ENCODE measurements at regions not wholly inside any gene's neighbourhood (a gene's known extent, or its start where the extent isn't known, plus 50 kb on each side); places are given as distances from the start of the nearest gene placed in this dataset.

GRCh38 chr9:134251296-134252069 is 74.8 kb upstream of the RXRA start:
- Histone ChIP-seq H3K27ac (no peak overlapping the region), H3K4me3 (no peak overlapping the region), H3K9me3 (peaks cover 14% of the 10 kb centered on the region), H3K4me1 (no peaks in the 10 kb centered on the region), H3K27me3 (ENCODE audit: low read depth) (no peaks in the 10 kb centered on the region), H3K36me3 (no peaks in the 10 kb centered on the region)
- no peak for DNase-seq
- intact Hi-C loops (cut with DNase I): no loop called here
- no peak for ATAC-seq
- no peak for TF ChIP-seq CTCF (IDR thresholded peaks at IDR 0.05)

GRCh38 chr9:134252084-134252830 is 74.0 kb upstream of the RXRA start:
- Histone ChIP-seq H3K4me1 (no peaks in the 10 kb centered on the region), H3K27ac (no peak overlapping the region), H3K27me3 (ENCODE audit: low read depth) (no peaks in the 10 kb centered on the region), H3K36me3 (no peaks in the 10 kb centered on the region), H3K9me3 (peaks cover 14% of the 10 kb centered on the region), H3K4me3 (no peak overlapping the region)
- intact Hi-C loops (cut with DNase I): no loop called here
- ATAC-seq: no peak
- no peak for DNase-seq
- no peak for TF ChIP-seq CTCF (IDR thresholded peaks at IDR 0.05)

DNA sequence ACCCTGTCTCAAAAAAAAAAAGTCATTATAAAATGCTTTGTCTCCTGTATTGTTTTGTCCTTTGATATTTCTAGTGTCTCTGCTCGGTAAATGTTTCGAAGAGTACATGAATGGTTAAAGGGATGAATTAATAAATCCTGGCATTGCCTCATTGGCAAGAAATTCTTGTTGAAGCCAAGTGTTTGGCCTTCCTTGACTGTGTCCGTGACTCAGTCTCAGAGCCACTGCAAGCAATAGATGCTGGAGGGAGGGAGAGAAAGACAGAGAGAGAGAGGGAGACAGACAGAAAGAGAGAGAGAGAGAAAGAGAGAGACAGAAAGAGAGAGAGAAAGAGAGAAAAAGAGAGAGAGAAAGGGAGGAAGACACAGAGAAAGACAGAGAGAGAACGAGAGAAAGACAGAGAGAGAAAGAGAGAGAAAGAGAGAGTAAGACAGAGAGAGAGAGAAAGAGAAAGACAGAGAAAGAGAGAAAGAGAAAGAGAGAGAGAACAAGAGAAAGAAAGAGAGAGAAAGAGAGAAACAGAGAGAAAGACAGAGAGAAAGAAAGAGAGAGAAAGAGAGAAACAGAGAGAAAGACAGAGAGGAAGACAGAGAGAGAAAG is 72.5 kb upstream of the RXRA start:
- H3K9me3 ChIP-seq: peaks cover under 1% of the 10 kb centered on the region
- no peak overlapping the region for H3K4me3 ChIP-seq
- ATAC-seq (no peak), DNase-seq (no peak)
- TF ChIP-seq CTCF (IDR thresholded peaks at IDR 0.05): no peak
- intact Hi-C loops (cut with DNase I): no loop called here
- H3K27me3 ChIP-seq (ENCODE audit: low read depth): no peaks in the 10 kb centered on the region
- H3K4me1 ChIP-seq: no peaks in the 10 kb centered on the region
- H3K36me3 ChIP-seq: no peaks in the 10 kb centered on the region
- no peak overlapping the region for H3K27ac ChIP-seq

DNA sequence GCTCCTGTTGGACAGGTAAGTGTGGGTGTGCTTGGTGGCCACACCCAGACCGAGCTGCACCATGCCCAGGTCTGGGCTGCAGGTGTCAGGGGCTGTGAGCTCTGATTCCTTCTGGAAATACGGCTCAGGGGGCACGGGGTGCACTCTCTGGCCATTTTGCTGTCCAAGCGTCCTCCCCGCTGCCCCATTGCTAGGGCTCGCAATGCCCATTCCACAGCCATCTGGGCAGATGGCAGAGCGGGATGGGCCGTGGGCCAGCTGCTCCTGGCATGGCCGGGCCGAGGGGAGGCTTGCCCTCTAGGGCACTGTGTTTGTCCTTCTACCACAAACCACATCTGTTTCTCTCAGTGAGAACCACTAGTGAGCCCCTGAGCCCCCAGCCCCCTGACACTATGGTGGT is 67.9 kb upstream of the RXRA start:
- Histone ChIP-seq H3K9me3 (no peaks in the 10 kb centered on the region), H3K36me3 (no peaks in the 10 kb centered on the region), H3K27ac (no peak overlapping the region), H3K4me1 (no peaks in the 10 kb centered on the region), H3K4me3 (no peak overlapping the region), H3K27me3 (ENCODE audit: low read depth) (peaks cover under 1% of the 10 kb centered on the region)
- TF ChIP-seq CTCF (IDR thresholded peaks at IDR 0.05): no peak
- intact Hi-C loops (cut with DNase I): no loop called here
- no peak for DNase-seq
- ATAC-seq: no peak

- no peak overlapping the region for H3K4me3 ChIP-seq
- intact Hi-C loops (cut with DNase I): no loop called here
These were observed 67.3 kb upstream of the RXRA start for GRCh38 chr9:134258828-134259546.

More at GRCh38 chr9:134258828-134259546, 67.3 kb upstream of the RXRA start:
- ATAC-seq (no peak), DNase-seq (no peak)
- Histone ChIP-seq H3K9me3 (no peaks in the 10 kb centered on the region), H3K27me3 (ENCODE audit: low read depth) (peaks cover 7% of the 10 kb centered on the region), H3K27ac (no peak overlapping the region), H3K36me3 (no peaks in the 10 kb centered on the region), H3K4me1 (no peaks in the 10 kb centered on the region)
- no peak for TF ChIP-seq CTCF (IDR thresholded peaks at IDR 0.05)

All from lower lobe of right lung (tissue), 2 donors.